Left lung (tissue), 4 donors: ENCODE measurements at regions not wholly inside any gene's neighbourhood (a gene's known extent, or its start where the extent isn't known, plus 50 kb on each side); places are given as distances from the start of the nearest gene placed in this dataset.

ENCODE experiments used
- ATAC-seq: fragments of 200-7000 bp; cut with Tn5 transposase; one replicate; pipeline ENCODE4 v1.9.1; 2020; ENCODE audit warnings: moderate library complexity
- DNase-seq, 4 donors: peaks; one replicate each; pipeline ENCODE4 v3.0.0-alpha.2; 2013 to 2020
- H3K27ac ChIP-seq, 2 donors: fragments of 200-600 bp; sonication (generic) in 1 of 2; one replicate each; pipeline versions ENCODE4 v1.5.0 to v1.8.0; 2020 to 2021
- H3K27me3 ChIP-seq, 2 donors: fragments of 200-600 bp; sonication (generic) in 1 of 2; one replicate each; pipeline versions ENCODE4 v1.5.0 to v1.8.0; 2020 to 2021
- H3K36me3 ChIP-seq, 2 donors: fragments of 200-600 bp; sonication (generic) in 1 of 2; one replicate each; pipeline versions ENCODE4 v1.5.0 to v1.8.0; 2020 to 2021
- H3K4me1 ChIP-seq, 2 donors: fragments of 200-600 bp; one replicate each; pipeline ENCODE4 v1.8.0; 2021
- H3K4me3 ChIP-seq, 2 donors: fragments of 200-600 bp; sonication (generic) in 1 of 2; one replicate each; pipeline versions ENCODE4 v1.5.0 to v1.8.0; 2020 to 2021; ENCODE audit warnings: mild to moderate bottlenecking in 1 of 2
- H3K9me3 ChIP-seq, 2 donors: fragments of 200-600 bp; sonication (generic) in 1 of 2; one replicate each; pipeline versions ENCODE4 v1.5.0 to v1.8.0; 2020 to 2021
- intact Hi-C, 2 donors: fragments of 100-400 bp; cut with DNase I; formaldehyde crosslinking; loops; one replicate each; pipeline versions ENCODE4 v1.11.2 to v1.14.2; 2022
- TF ChIP-seq, protein P1 (sequence below), 2 donors: fragments of 200-600 bp; sonication (generic) in 1 of 2; IDR thresholded peaks; one replicate each; pipeline versions ENCODE4 v1.5.0 to v1.8.0; 2021; ENCODE audit warnings: antibody characterized with exemption in 2 of 2
- donor health status: DM: no; HTN: yes; CAD: no.
- donor health status: DM: no; HTN: no; CAD: no.

DNA sequence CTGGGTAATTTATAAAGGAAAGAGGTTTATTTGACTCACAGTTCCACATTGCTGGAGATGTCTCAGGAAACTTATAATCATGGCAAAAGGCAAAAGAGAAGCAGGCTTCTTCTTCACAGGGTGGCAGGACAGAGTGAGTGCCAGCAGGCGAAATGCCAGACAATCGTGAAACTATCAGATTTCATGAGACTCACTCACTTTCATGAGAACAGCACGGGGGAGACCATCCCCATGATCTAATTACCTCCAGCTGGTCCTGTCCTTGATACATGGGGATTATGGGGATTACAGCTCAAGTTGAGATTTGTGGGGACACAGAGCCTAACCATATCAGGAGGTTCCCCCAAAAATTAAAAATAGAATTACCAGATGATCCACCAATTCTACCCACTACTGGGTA is 675.5 kb upstream of the SLC8A1 start:
- no peaks in the 10 kb centered on the region for H3K36me3 ChIP-seq
- ATAC-seq (no peak), DNase-seq (no peak)
- no peaks in the 10 kb centered on the region for H3K4me1 ChIP-seq
- H3K9me3 ChIP-seq: no peaks in the 10 kb centered on the region
- TF ChIP-seq, protein P1, sequence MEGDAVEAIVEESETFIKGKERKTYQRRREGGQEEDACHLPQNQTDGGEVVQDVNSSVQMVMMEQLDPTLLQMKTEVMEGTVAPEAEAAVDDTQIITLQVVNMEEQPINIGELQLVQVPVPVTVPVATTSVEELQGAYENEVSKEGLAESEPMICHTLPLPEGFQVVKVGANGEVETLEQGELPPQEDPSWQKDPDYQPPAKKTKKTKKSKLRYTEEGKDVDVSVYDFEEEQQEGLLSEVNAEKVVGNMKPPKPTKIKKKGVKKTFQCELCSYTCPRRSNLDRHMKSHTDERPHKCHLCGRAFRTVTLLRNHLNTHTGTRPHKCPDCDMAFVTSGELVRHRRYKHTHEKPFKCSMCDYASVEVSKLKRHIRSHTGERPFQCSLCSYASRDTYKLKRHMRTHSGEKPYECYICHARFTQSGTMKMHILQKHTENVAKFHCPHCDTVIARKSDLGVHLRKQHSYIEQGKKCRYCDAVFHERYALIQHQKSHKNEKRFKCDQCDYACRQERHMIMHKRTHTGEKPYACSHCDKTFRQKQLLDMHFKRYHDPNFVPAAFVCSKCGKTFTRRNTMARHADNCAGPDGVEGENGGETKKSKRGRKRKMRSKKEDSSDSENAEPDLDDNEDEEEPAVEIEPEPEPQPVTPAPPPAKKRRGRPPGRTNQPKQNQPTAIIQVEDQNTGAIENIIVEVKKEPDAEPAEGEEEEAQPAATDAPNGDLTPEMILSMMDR (IDR thresholded peaks at IDR 0.05): no peak
- no peak overlapping the region for H3K4me3 ChIP-seq
- H3K27ac ChIP-seq: no peak overlapping the region
- intact Hi-C loops: no loop called here
- H3K27me3 ChIP-seq: no peaks in the 10 kb centered on the region

DNA sequence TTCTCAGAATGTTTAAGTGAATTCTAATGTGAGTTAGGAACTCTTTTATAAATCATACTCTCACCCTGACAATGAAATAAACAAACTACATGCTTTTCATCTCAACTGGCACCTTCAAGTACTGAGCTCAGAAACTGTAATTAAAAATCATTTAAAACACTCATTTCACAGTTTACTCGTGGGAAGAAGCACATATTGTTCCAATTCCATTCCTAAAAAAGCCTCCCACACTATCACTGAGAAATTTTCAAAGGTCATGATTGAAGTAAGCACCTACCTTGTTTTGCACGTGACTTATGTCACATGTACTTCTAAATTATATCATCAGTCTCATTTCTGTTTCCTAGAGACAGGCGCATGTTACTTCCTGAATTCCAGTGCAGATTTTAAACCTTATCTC is 678.1 kb upstream of the SLC8A1 start:
- intact Hi-C loops: no loop called here
- no peak for DNase-seq
- no peak for ATAC-seq
- TF ChIP-seq, protein P1 (IDR thresholded peaks at IDR 0.05): no peak
- no peaks in the 10 kb centered on the region for H3K4me1 ChIP-seq
- H3K27ac ChIP-seq: no peak overlapping the region
- H3K9me3 ChIP-seq: no peaks in the 10 kb centered on the region
- no peaks in the 10 kb centered on the region for H3K36me3 ChIP-seq
- no peaks in the 10 kb centered on the region for H3K27me3 ChIP-seq
- no peak overlapping the region for H3K4me3 ChIP-seq

DNA sequence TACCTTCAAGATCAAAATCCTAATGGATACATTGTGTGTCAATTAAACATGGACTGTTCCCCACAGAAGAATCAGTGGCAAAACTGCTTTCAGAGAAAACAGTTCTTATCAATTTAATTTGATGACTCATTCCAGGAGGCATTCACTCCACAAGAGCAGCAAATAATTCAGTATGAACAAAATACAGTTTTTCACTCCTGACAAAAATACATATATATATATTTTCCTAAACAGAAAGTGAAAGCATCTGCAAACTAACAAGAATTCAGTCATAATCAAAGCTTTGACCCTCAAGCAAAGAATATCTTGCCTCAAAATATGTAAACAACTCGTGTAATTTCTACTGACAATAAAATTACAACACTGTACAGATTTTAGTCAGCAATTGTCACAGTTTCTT is 685.1 kb upstream of the SLC8A1 start:
- Histone ChIP-seq H3K9me3 (no peaks in the 10 kb centered on the region), H3K4me1 (no peaks in the 10 kb centered on the region), H3K4me3 (no peak overlapping the region), H3K36me3 (no peaks in the 10 kb centered on the region), H3K27ac (no peak overlapping the region), H3K27me3 (no peaks in the 10 kb centered on the region)
- DNase-seq (no peak), ATAC-seq (no peak)
- TF ChIP-seq, protein P1 (IDR thresholded peaks at IDR 0.05): no peak
- intact Hi-C loops: no loop called here

DNA sequence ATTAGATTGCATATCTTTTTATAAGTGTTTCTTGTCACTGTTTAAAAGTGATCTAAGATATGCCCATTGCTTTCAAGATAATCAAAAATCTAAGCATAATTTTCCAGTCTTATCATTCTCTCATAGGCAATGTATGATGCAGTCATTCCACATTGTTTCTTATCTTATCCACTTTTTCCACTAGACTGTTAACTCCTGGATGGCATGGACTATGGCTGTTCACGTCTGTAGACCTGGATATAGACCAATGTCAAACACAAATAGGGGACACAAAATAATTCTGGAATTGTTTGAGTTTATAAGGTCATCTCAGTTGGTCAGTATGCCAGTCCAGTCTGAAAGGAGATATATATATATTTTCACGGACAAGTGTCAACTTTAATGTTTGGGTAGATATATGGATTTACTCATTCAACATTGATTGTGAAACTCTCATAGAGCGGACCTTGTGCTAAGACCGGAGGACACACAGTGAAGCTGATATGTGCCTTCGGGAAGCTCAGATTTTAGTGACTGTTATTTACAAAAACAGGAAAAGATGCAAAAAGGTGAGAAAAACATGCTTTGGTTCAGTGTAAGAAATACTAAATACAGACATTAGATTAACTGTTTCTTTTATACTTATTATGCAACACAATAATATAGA is 689.4 kb upstream of the SLC8A1 start:
- H3K9me3 ChIP-seq: no peaks in the 10 kb centered on the region
- H3K4me1 ChIP-seq: no peaks in the 10 kb centered on the region
- TF ChIP-seq, protein P1 (IDR thresholded peaks at IDR 0.05): no peak
- no peak for ATAC-seq
- intact Hi-C loops: no loop called here
- no peaks in the 10 kb centered on the region for H3K27me3 ChIP-seq
- no peak overlapping the region for H3K4me3 ChIP-seq
- no peak for DNase-seq
- H3K36me3 ChIP-seq: no peaks in the 10 kb centered on the region
- no peak overlapping the region for H3K27ac ChIP-seq

DNA sequence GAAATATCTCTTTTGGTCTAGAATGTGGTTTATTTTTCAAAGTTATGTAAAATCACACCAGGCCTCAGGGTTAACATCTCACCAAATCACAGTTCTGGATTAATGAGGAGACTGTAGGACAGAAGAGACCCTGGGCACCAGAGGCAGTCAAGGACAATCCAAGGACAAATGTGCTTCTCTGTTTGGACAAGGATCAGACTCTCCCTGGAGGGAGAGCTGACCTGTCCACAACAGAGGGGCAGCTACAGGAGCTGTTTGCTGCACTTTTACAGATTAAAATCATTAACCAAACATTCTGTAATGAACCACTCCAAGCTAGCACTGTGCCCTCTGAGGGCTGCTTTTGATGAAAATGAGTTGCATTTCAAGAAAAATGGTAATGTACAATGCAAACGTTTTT is 690.6 kb upstream of the SLC8A1 start:
- ATAC-seq: no peak
- intact Hi-C loops: no loop called here

More for the DNA sequence above, 690.6 kb upstream of the SLC8A1 start:
- H3K9me3 ChIP-seq: no peaks in the 10 kb centered on the region
- no peak overlapping the region for H3K4me3 ChIP-seq
- DNase-seq: no peak
- no peak overlapping the region for H3K27ac ChIP-seq
- no peaks in the 10 kb centered on the region for H3K36me3 ChIP-seq
- H3K4me1 ChIP-seq: no peaks in the 10 kb centered on the region
- H3K27me3 ChIP-seq: no peaks in the 10 kb centered on the region
- TF ChIP-seq, protein P1 (IDR thresholded peaks at IDR 0.05): no peak
